ENCODE measurements at regions not wholly inside any gene's neighbourhood (a gene's known extent, or its start where the extent isn't known, plus 50 kb on each side); places are given as distances from the start of the nearest gene placed in this dataset.

- H3K36me3 ChIP-seq (ENCODE audit: insufficient read depth, low read length), result no peaks in the 10 kb centered on the region
- H3K9ac ChIP-seq (ENCODE audit: low read depth, low read length), result no peak overlapping the region
- no peak overlapping the region for H3K4me3 ChIP-seq (ENCODE audit: low read length)
- H3K27ac ChIP-seq (ENCODE audit: low read depth, low read length), result no peak overlapping the region
- no peaks in the 10 kb centered on the region for H3K4me1 ChIP-seq (ENCODE audit: insufficient read depth, low read length)
- no peaks in the 10 kb centered on the region for H3K27me3 ChIP-seq (ENCODE audit: insufficient read depth, low read length)
- H3K9me3 ChIP-seq (ENCODE audit: insufficient read depth, low read depth, low read length), result no peaks in the 10 kb centered on the region
- 94% methylated on average over 5 of the region's 5 CpGs for WGBS
Measured at GRCh38 chr6:40762981-40763380, 175.8 kb upstream of the LRFN2 start.

DNA sequence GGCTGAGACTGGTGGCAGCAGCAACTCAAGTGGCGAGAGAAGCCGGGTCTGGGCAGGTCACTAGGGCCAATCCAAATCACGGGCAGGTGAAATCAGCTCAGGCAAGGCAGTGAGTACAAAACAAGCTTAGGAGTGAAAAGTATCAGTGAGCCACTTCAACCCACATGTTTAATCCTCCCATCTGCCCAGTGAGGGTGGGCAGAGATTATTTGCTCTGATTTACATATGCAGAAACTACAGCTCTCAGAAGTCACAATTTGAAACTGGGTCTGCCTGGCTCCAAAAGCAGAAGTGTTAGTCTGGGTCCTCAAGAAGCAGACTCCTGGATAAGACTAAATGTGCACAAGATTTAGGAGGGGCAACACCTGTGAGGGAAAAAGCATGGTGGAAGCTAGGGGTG is 173.7 kb upstream of the LRFN2 start:
- H3K27ac ChIP-seq (ENCODE audit: low read depth, low read length), result no peak overlapping the region
- H3K27me3 ChIP-seq (ENCODE audit: insufficient read depth, low read length), result no peaks in the 10 kb centered on the region
- WGBS, result 93% methylated on average over 3 of the region's 3 CpGs
- no peaks in the 10 kb centered on the region for H3K36me3 ChIP-seq (ENCODE audit: insufficient read depth, low read length)
- H3K4me3 ChIP-seq (ENCODE audit: low read length), result no peak overlapping the region
- H3K9me3 ChIP-seq (ENCODE audit: insufficient read depth, low read depth, low read length), result no peaks in the 10 kb centered on the region
- no peak overlapping the region for H3K9ac ChIP-seq (ENCODE audit: low read depth, low read length)
- no peaks in the 10 kb centered on the region for H3K4me1 ChIP-seq (ENCODE audit: insufficient read depth, low read length)

DNA sequence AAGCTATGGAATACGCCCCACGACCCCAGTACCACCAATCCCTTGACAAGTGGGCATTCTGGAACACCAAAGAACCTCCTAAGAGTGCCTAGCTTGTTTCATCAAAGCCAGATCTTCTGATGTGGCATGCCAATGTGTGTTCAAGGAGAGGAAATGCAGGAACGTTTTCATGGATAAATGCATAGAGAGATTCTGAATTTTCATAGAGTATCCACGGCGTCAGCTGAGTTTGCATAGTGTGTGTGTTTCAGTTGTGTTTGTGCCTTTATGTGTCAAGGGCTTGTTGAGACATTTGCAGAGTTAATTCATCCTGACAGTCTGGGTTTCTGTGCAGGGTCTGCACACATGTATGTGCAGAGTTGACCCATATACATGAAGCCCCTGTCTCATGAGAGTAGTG is 172.7 kb upstream of the LRFN2 start:
- H3K27ac ChIP-seq (ENCODE audit: low read depth, low read length), result no peak overlapping the region
- H3K4me3 ChIP-seq (ENCODE audit: low read length), result no peak overlapping the region
- H3K27me3 ChIP-seq (ENCODE audit: insufficient read depth, low read length), result no peaks in the 10 kb centered on the region
- peaks cover 3% of the 10 kb centered on the region; the same call in 1 of the 2 replicates for H3K4me1 ChIP-seq (ENCODE audit: insufficient read depth, low read length)
- 93% methylated on average over 5 of the region's 5 CpGs for WGBS
- no peak overlapping the region for H3K9ac ChIP-seq (ENCODE audit: low read depth, low read length)
- no peaks in the 10 kb centered on the region for H3K9me3 ChIP-seq (ENCODE audit: insufficient read depth, low read depth, low read length)
- H3K36me3 ChIP-seq (ENCODE audit: insufficient read depth, low read length), result no peaks in the 10 kb centered on the region

- no peak overlapping the region for H3K27ac ChIP-seq (ENCODE audit: low read depth, low read length)
- WGBS, result 91% methylated on average over 3 of the region's 3 CpGs
- no peaks in the 10 kb centered on the region for H3K9me3 ChIP-seq (ENCODE audit: insufficient read depth, low read depth, low read length)
- no peaks in the 10 kb centered on the region for H3K27me3 ChIP-seq (ENCODE audit: insufficient read depth, low read length)
- no peak overlapping the region for H3K4me3 ChIP-seq (ENCODE audit: low read length)
- peaks cover 6% of the 10 kb centered on the region; the same call in 1 of the 2 replicates for H3K4me1 ChIP-seq (ENCODE audit: insufficient read depth, low read length)
- H3K36me3 ChIP-seq (ENCODE audit: insufficient read depth, low read length), result no peaks in the 10 kb centered on the region
- H3K9ac ChIP-seq (ENCODE audit: low read depth, low read length), result no peak overlapping the region
Measured at GRCh38 chr6:40759264-40759663, 172.1 kb upstream of the LRFN2 start.

DNA sequence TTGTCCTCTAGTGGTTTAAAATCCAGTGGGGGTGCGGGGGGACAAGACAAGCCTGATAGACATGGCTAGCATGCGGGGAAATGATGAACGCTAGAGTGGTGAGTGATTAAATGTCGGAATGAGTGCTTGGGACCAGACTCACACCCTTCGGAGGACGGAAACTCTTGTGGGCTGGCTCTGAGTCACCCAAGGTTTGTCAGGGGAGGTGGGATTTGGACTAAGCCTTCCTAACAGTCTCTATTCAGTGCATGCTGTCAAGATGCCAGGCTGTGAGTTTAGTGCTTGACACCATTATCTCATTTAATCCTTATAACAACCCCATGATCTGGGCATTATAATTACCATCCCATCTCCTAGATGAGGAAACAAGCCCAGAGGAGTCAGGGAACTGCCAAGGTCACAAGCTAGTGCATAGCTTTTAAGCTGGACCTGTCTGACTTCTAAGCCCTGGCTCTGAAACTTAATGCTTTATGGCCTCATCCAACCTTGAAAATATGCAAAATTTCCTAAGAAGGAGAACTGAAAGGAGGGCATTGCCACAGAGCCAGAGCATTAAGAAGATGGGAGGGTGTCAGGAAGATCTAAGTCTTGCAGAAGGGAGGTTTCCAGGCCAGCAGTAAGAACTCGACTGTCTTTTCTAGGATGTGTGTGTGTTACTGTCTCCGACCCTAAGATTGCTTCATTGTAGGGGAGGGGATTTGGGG is 168.7 kb upstream of the LRFN2 start:
- no peaks in the 10 kb centered on the region for H3K9me3 ChIP-seq (ENCODE audit: insufficient read depth, low read depth, low read length)
- no peak overlapping the region for H3K9ac ChIP-seq (ENCODE audit: low read depth, low read length)
- WGBS, result 85% methylated on average over 8 of the region's 8 CpGs
- no peak overlapping the region for H3K4me3 ChIP-seq (ENCODE audit: low read length)
- peaks cover 6% of the 10 kb centered on the region; the same call in 1 of the 2 replicates for H3K4me1 ChIP-seq (ENCODE audit: insufficient read depth, low read length)
- H3K36me3 ChIP-seq (ENCODE audit: insufficient read depth, low read length), result no peaks in the 10 kb centered on the region
- no peaks in the 10 kb centered on the region for H3K27me3 ChIP-seq (ENCODE audit: insufficient read depth, low read length)
- H3K27ac ChIP-seq (ENCODE audit: low read depth, low read length), result no peak overlapping the region

DNA sequence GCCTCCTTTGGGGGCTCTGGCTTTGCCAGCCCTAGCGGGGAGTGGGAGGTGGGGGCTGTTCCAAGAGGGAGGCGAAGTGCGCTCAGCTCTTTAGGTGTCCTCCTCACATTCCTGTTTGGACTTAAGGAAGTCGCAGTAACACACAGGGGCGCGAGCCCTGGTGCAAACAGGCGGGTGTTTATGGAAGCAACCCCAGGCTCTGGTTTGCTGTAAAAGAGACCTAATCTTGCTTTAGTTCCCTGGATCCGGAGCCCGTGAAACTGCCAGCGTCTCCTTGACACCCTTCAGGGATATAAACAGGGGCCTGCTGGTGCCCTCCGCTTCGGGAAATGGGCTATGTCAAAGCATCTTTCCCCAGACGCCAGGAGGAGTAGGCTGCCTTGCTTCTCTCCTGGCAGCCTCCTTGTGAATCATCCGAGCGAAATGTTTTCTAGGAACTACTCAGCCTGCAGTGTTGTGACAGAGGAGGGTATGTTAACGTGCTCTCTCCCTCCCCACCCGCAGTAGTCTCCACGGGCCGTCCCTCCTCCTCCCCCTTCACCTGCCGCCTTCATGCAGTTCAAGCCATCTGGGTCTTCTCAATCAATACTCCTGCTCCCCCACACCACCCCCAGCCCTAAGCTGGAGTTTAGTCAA is 168.0 kb upstream of the LRFN2 start:
- Histone ChIP-seq H3K27ac (ENCODE audit: low read depth, low read length) (no peak overlapping the region), H3K4me3 (ENCODE audit: low read length) (no peak overlapping the region; the same call in 1 of the 2 replicates), H3K36me3 (ENCODE audit: insufficient read depth, low read length) (no peaks in the 10 kb centered on the region), H3K27me3 (ENCODE audit: insufficient read depth, low read length) (no peaks in the 10 kb centered on the region), H3K4me1 (ENCODE audit: insufficient read depth, low read length) (peaks cover 6% of the 10 kb centered on the region; the same call in 1 of the 2 replicates), H3K9me3 (ENCODE audit: insufficient read depth, low read depth, low read length) (no peaks in the 10 kb centered on the region), H3K9ac (ENCODE audit: low read depth, low read length) (no peak overlapping the region)
- 66% methylated on average over 20 of the region's 20 CpGs for WGBS

DNA sequence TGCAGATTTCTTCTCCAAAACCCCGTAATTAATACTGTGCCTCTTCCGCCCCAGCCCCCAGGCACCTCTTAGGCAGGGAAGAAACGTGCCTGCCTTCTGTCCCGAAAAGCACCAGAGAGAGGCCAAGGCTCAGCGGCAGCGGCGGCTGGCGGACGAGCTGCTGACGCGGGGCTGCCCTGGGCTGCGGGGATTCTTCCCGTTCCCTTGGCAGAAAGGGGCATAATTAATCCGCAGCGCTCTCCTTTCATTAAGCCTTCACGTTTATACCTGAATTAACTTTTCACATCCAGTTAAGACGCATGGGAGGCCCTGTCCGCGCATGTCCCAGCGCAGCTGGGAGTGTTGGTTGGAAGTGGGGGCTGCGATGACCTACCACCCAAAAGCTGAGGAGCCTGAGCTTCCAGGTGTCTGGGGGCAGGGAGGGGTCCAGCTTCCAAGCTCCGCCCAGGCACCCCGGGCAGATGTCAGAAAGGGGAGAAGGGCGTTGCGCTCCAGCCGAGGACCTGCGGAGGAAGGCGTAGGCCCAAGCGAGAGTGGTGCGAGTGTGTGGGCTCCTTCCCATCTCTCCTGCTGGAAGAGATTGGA is 167.4 kb upstream of the LRFN2 start:
- H3K9me3 ChIP-seq (ENCODE audit: insufficient read depth, low read depth, low read length), result no peaks in the 10 kb centered on the region
- H3K9ac ChIP-seq (ENCODE audit: low read depth, low read length), result no peak overlapping the region
- H3K4me1 ChIP-seq (ENCODE audit: insufficient read depth, low read length), result peaks cover 6% of the 10 kb centered on the region; the same call in 1 of the 2 replicates
- no peak overlapping the region; the same call in 1 of the 2 replicates for H3K4me3 ChIP-seq (ENCODE audit: low read length)
- H3K27ac ChIP-seq (ENCODE audit: low read depth, low read length), result no peak overlapping the region
- H3K36me3 ChIP-seq (ENCODE audit: insufficient read depth, low read length), result no peaks in the 10 kb centered on the region
- WGBS, result 89% methylated on average over 30 of the region's 30 CpGs
- H3K27me3 ChIP-seq (ENCODE audit: insufficient read depth, low read length), result no peaks in the 10 kb centered on the region

GRCh38 chr6:40753675-40754448 is 166.7 kb upstream of the LRFN2 start:
- WGBS, result 88% methylated on average over 3 of the region's 3 CpGs
- Histone ChIP-seq H3K36me3 (ENCODE audit: insufficient read depth, low read length) (no peaks in the 10 kb centered on the region), H3K4me1 (ENCODE audit: insufficient read depth, low read length) (peaks cover 6% of the 10 kb centered on the region; the same call in 1 of the 2 replicates), H3K9me3 (ENCODE audit: insufficient read depth, low read depth, low read length) (no peaks in the 10 kb centered on the region), H3K4me3 (ENCODE audit: low read length) (no peak overlapping the region), H3K9ac (ENCODE audit: low read depth, low read length) (no peak overlapping the region), H3K27me3 (ENCODE audit: insufficient read depth, low read length) (no peaks in the 10 kb centered on the region), H3K27ac (ENCODE audit: low read depth, low read length) (no peak overlapping the region)

GRCh38 chr6:40753048-40753447 is 165.9 kb upstream of the LRFN2 start:
- H3K27me3 ChIP-seq (ENCODE audit: insufficient read depth, low read length), result no peaks in the 10 kb centered on the region
- 100% methylated on average over 3 of the region's 3 CpGs for WGBS
- H3K4me1 ChIP-seq (ENCODE audit: insufficient read depth, low read length), result peaks cover 6% of the 10 kb centered on the region; the same call in 1 of the 2 replicates
- H3K36me3 ChIP-seq (ENCODE audit: insufficient read depth, low read length), result no peaks in the 10 kb centered on the region
- no peak overlapping the region for H3K9ac ChIP-seq (ENCODE audit: low read depth, low read length)
- no peak overlapping the region for H3K27ac ChIP-seq (ENCODE audit: low read depth, low read length)
- H3K4me3 ChIP-seq (ENCODE audit: low read length), result no peak overlapping the region
- H3K9me3 ChIP-seq (ENCODE audit: insufficient read depth, low read depth, low read length), result no peaks in the 10 kb centered on the region

DNA sequence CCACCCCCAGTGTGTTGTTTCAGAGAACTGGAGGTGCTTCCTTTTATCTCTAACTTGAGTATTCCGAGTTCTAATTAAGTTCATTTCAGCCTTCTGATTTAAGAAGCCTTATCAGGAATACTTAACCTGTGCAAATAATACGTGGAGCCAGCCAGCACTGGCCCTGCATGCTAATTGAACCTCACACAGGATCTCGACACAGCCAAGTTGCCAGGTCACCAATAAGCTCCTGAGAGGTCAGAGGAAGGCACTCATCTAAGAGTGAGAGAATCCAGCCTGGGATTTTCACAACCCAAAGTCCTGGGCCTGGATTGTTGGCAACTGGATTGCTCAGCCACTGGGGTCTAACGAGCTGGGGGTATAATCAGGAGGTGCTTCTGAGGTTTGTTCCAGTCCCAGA is 157.7 kb upstream of the LRFN2 start:
- H3K27ac ChIP-seq (ENCODE audit: low read depth, low read length), result no peak overlapping the region
- no peak overlapping the region for H3K4me3 ChIP-seq (ENCODE audit: low read length)
- no peaks in the 10 kb centered on the region for H3K36me3 ChIP-seq (ENCODE audit: insufficient read depth, low read length)
- no peaks in the 10 kb centered on the region for H3K9me3 ChIP-seq (ENCODE audit: insufficient read depth, low read depth, low read length)
- WGBS, result 79% methylated on average over 4 of the region's 4 CpGs
- H3K9ac ChIP-seq (ENCODE audit: low read depth, low read length), result no peak overlapping the region
- H3K4me1 ChIP-seq (ENCODE audit: insufficient read depth, low read length), result no peaks in the 10 kb centered on the region; the same call in 1 of the 2 replicates
- no peaks in the 10 kb centered on the region for H3K27me3 ChIP-seq (ENCODE audit: insufficient read depth, low read length)
